ENCODE measurements at regions not wholly inside any gene's neighbourhood (a gene's known extent, or its start where the extent isn't known, plus 50 kb on each side); places are given as distances from the start of the nearest gene placed in this dataset.

DNA sequence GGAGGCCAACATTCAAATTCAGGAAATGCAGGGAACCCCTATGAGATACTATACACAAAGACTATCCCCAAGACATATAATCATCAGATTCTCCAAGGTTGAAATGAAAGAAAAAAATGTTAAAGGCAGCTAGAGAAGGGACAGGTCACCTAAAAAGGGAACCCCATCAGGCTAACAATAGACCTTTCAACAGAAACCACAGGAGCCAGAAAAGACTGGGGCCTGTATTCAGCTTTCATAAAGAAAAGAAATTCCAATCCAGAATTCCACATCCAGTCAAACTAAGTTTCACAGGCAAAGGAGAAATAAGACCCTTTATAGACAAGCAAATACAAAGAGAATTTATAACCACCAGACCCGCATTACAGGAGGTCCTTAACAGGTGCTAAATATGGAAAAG, 1703.6 kb upstream of the PRR20A start:
- H3K4me2 ChIP-seq (ENCODE audit: extremely low read depth, insufficient read depth, low read length): no peak overlapping the region
- no peak overlapping the region for H3K4me3 ChIP-seq (replicated peaks in 1 of 4; ENCODE audit: control extremely low read depth in 1 of 4, insufficient read depth in 1 of 4, low read depth in 3 of 4, low read length in 4 of 4)
- no peaks in the 10 kb centered on the region for H3K79me2 ChIP-seq (ENCODE audit: control insufficient read depth, insufficient read depth, low read length)
- H3K36me3 ChIP-seq (ENCODE audit: control insufficient read depth, insufficient read depth, low read length): no peaks in the 10 kb centered on the region
- H4K20me1 ChIP-seq (ENCODE audit: control insufficient read depth, extremely low read depth, insufficient read depth, low read length): no peaks in the 10 kb centered on the region
- no peak for DNase-seq (ENCODE audit: low read depth in 2 of 2)
- H3K27ac ChIP-seq (ENCODE audit: insufficient read depth, low read length): no peak overlapping the region
- H2AFZ ChIP-seq (ENCODE audit: low read length): no peak overlapping the region
- H3K9ac ChIP-seq (ENCODE audit: insufficient read depth, low read length): no peak overlapping the region
- H3K9me3 ChIP-seq (ENCODE audit: control insufficient read depth, insufficient read depth, low read depth, low read length): no peaks in the 10 kb centered on the region
- H3K4me1 ChIP-seq (ENCODE audit: control insufficient read depth, extremely low read depth, insufficient read depth, low read length): no peaks in the 10 kb centered on the region
- no peak for TF ChIP-seq EZH2 (IDR thresholded peaks at IDR 0.05; ENCODE audit: low read length, missing control alignments)
- TF ChIP-seq, protein P1, sequence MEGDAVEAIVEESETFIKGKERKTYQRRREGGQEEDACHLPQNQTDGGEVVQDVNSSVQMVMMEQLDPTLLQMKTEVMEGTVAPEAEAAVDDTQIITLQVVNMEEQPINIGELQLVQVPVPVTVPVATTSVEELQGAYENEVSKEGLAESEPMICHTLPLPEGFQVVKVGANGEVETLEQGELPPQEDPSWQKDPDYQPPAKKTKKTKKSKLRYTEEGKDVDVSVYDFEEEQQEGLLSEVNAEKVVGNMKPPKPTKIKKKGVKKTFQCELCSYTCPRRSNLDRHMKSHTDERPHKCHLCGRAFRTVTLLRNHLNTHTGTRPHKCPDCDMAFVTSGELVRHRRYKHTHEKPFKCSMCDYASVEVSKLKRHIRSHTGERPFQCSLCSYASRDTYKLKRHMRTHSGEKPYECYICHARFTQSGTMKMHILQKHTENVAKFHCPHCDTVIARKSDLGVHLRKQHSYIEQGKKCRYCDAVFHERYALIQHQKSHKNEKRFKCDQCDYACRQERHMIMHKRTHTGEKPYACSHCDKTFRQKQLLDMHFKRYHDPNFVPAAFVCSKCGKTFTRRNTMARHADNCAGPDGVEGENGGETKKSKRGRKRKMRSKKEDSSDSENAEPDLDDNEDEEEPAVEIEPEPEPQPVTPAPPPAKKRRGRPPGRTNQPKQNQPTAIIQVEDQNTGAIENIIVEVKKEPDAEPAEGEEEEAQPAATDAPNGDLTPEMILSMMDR (conservative IDR thresholded peaks at IDR 0.05 in 1 of 2, IDR thresholded peaks at IDR 0.05 in 1 of 2; ENCODE audit: low read depth in 1 of 2, low read length in 2 of 2): no peak
- no peaks in the 10 kb centered on the region for H3K27me3 ChIP-seq (ENCODE audit: control insufficient read depth, insufficient read depth, low read length)

DNA sequence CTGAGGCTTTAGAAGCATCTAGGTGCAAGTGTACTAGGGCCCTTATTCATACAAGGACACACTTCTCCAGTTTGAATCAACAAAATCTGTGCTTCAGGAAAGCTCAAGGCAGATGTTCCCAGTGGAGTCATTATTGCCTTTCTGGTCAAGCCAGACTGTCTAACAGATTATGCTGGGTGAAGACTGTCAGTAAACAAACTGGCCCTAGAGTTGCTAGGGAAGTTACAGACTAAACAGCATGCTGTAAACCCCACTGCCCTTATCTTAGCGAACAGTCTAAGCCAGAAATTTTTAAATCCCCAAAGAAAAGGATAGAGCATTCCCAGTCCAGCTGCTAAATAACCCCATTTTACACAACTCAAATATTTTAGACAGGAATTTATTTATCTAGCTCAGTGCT, 1701.3 kb upstream of the PRR20A start:
- no peaks in the 10 kb centered on the region for H4K20me1 ChIP-seq (ENCODE audit: control insufficient read depth, extremely low read depth, insufficient read depth, low read length)
- H3K79me2 ChIP-seq (ENCODE audit: control insufficient read depth, insufficient read depth, low read length): no peaks in the 10 kb centered on the region
- no peaks in the 10 kb centered on the region for H3K4me1 ChIP-seq (ENCODE audit: control insufficient read depth, extremely low read depth, insufficient read depth, low read length)
- H3K4me2 ChIP-seq (ENCODE audit: extremely low read depth, insufficient read depth, low read length): no peak overlapping the region
- no peaks in the 10 kb centered on the region for H3K9me3 ChIP-seq (ENCODE audit: control insufficient read depth, insufficient read depth, low read depth, low read length)
- H3K27me3 ChIP-seq (ENCODE audit: control insufficient read depth, insufficient read depth, low read length): no peaks in the 10 kb centered on the region
- H3K36me3 ChIP-seq (ENCODE audit: control insufficient read depth, insufficient read depth, low read length): no peaks in the 10 kb centered on the region
- no peak overlapping the region for H3K9ac ChIP-seq (ENCODE audit: insufficient read depth, low read length)
- DNase-seq (ENCODE audit: low read depth in 2 of 2): no peak
- H3K4me3 ChIP-seq (replicated peaks in 1 of 4; ENCODE audit: control extremely low read depth in 1 of 4, insufficient read depth in 1 of 4, low read depth in 3 of 4, low read length in 4 of 4): no peak overlapping the region
- no peak overlapping the region for H2AFZ ChIP-seq (ENCODE audit: low read length)
- H3K27ac ChIP-seq (ENCODE audit: insufficient read depth, low read length): no peak overlapping the region
- no peak for TF ChIP-seq EZH2 (IDR thresholded peaks at IDR 0.05; ENCODE audit: low read length, missing control alignments)
- TF ChIP-seq, protein P1 (conservative IDR thresholded peaks at IDR 0.05 in 1 of 2, IDR thresholded peaks at IDR 0.05 in 1 of 2; ENCODE audit: low read depth in 1 of 2, low read length in 2 of 2): no peak

DNA sequence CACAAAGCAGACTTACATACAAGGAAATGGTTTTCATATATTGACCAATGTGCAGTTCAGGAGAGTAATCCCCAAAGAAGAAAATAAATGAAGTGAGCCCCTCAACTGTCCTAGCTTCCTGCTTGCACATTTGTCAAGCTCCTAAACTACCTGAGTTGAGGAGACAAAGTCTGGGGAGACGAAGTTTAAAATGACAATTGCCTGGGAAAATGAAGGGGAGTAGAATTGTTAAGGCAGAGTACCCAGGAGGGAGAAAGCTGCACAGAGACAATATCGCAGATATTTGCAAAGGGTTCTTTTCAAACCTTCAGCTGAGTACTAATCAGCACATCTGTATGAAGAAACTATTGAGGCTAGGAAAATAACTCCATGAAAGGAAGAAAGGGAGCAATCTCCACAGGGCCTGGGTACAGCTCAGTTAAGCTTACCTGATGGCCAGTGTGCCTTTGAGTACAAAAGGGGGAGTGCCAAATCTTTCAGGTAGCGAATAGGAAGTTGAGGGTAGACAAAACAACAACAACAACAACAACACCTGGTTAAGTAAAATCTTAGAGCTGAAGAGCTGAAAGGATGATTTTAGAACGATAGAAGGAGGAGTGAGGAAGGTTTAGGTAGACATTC, 1700.1 kb upstream of the PRR20A start:
- no peaks in the 10 kb centered on the region for H3K27me3 ChIP-seq (ENCODE audit: control insufficient read depth, insufficient read depth, low read length)
- no peak for DNase-seq (ENCODE audit: low read depth in 2 of 2)

More for the DNA sequence above, 1700.1 kb upstream of the PRR20A start:
- Histone ChIP-seq H3K9me3 (ENCODE audit: control insufficient read depth, insufficient read depth, low read depth, low read length) (no peaks in the 10 kb centered on the region), H4K20me1 (ENCODE audit: control insufficient read depth, extremely low read depth, insufficient read depth, low read length) (no peaks in the 10 kb centered on the region), H3K4me3 (replicated peaks in 1 of 4; ENCODE audit: control extremely low read depth in 1 of 4, insufficient read depth in 1 of 4, low read depth in 3 of 4, low read length in 4 of 4) (no peak overlapping the region), H3K27ac (ENCODE audit: insufficient read depth, low read length) (no peak overlapping the region), H3K79me2 (ENCODE audit: control insufficient read depth, insufficient read depth, low read length) (no peaks in the 10 kb centered on the region), H3K36me3 (ENCODE audit: control insufficient read depth, insufficient read depth, low read length) (no peaks in the 10 kb centered on the region), H2AFZ (ENCODE audit: low read length) (no peak overlapping the region), H3K9ac (ENCODE audit: insufficient read depth, low read length) (no peak overlapping the region), H3K4me1 (ENCODE audit: control insufficient read depth, extremely low read depth, insufficient read depth, low read length) (no peaks in the 10 kb centered on the region), H3K4me2 (ENCODE audit: extremely low read depth, insufficient read depth, low read length) (no peak overlapping the region)
- TF ChIP-seq EZH2 (IDR thresholded peaks at IDR 0.05; ENCODE audit: low read length, missing control alignments): no peak
- TF ChIP-seq, protein P1 (conservative IDR thresholded peaks at IDR 0.05 in 1 of 2, IDR thresholded peaks at IDR 0.05 in 1 of 2; ENCODE audit: low read depth in 1 of 2, low read length in 2 of 2): no peak
